ENCODE measurements at regions not wholly inside any gene's neighbourhood (a gene's known extent, or its start where the extent isn't known, plus 50 kb on each side); places are given as distances from the start of the nearest gene placed in this dataset.

DNA sequence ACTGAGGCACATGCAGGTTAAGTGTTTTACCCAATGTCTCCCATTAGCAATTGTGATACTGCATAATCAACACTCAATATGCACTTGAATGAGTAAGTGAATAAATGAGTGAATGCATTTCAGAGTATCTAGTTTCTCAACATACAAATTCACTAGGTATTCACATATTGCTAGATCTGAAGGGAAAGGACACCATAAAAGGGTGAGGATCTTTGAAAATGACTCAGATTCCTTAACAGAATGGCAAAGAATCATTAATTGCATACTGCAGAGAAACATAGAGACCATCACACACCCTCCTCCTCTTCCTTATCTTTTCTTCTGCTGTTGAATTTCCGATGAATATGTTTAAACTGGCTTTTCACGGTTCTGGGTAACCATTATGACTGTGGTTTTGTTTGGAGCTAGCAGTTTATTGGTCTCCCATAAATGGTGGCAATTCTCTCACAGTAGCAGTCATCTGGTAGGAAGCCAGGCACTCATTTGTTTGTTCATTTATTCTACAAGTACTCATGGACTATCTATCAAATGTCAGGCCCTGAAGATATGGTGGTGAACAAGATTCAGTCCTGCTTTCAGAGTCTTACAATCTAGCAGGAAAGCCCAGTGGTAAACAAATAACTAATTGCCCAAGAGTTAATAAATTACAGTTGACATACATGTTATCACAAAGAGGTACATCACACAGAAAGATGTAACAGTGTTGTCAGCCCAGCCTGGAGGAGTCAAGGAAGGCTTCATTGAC lies 70.2 kb downstream of the LLPH start:
- no peaks in the 10 kb centered on the region for H3K27me3 ChIP-seq (ENCODE audit: control insufficient read depth, insufficient read depth, low read length)
- ChIA-PET POLR2A (no interaction called here), CTCF (no interaction called here)
- DNase-seq (ENCODE audit: low read depth, low spot score) (no peak), ATAC-seq (no peak)
- no peak overlapping the region for H3K27ac ChIP-seq (ENCODE audit: low read length)
- no TSS peak for BruUV-seq (replicated peaks)
- H3K9me3 ChIP-seq (ENCODE audit: control insufficient read depth, insufficient read depth, low read depth, low read length) = no peaks in the 10 kb centered on the region
- no peaks in the 10 kb centered on the region for H3K4me1 ChIP-seq (ENCODE audit: control insufficient read depth, insufficient read depth, low read length)
- TF ChIP-seq REST (IDR thresholded peaks at IDR 0.05; ENCODE audit: insufficient read depth in 1 of 2, low read depth in 2 of 2, low read length in 1 of 2) (no peak), SIN3A (IDR thresholded peaks at IDR 0.05; ENCODE audit: borderline replicate concordance, insufficient read depth, low read depth, low read length) (no peak), TCF7L2 (IDR thresholded peaks at IDR 0.05; ENCODE audit: low read depth, low read length) (no peak), POLR2AphosphoS5 (IDR thresholded peaks at IDR 0.05; ENCODE audit: low read depth, low read length) (no peak)
- TF ChIP-seq, protein P1, sequence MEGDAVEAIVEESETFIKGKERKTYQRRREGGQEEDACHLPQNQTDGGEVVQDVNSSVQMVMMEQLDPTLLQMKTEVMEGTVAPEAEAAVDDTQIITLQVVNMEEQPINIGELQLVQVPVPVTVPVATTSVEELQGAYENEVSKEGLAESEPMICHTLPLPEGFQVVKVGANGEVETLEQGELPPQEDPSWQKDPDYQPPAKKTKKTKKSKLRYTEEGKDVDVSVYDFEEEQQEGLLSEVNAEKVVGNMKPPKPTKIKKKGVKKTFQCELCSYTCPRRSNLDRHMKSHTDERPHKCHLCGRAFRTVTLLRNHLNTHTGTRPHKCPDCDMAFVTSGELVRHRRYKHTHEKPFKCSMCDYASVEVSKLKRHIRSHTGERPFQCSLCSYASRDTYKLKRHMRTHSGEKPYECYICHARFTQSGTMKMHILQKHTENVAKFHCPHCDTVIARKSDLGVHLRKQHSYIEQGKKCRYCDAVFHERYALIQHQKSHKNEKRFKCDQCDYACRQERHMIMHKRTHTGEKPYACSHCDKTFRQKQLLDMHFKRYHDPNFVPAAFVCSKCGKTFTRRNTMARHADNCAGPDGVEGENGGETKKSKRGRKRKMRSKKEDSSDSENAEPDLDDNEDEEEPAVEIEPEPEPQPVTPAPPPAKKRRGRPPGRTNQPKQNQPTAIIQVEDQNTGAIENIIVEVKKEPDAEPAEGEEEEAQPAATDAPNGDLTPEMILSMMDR (IDR thresholded peaks at IDR 0.05) = no peak
- in situ Hi-C loops (cut with HindIII; ENCODE audit: low pct_unique_long_range_greater_than_20kb, low sequenced_read_pairs) (no loop called here), intact Hi-C loops (cut with micrococcal nuclease; ENCODE audit: unreplicated experiment) (no loop called here)
- H3K4me3 ChIP-seq (ENCODE audit: low read depth in 2 of 2, low read length in 2 of 2) = no peak overlapping the region
- H3K36me3 ChIP-seq (ENCODE audit: control insufficient read depth, insufficient read depth, low read length) = no peaks in the 10 kb centered on the region

- no TSS peak for BruUV-seq (replicated peaks)
- H3K27ac ChIP-seq (ENCODE audit: low read length) = no peak overlapping the region
- H3K9me3 ChIP-seq (ENCODE audit: control insufficient read depth, insufficient read depth, low read depth, low read length) = no peaks in the 10 kb centered on the region
- H3K27me3 ChIP-seq (ENCODE audit: control insufficient read depth, insufficient read depth, low read length) = no peaks in the 10 kb centered on the region
- intact Hi-C loops (cut with micrococcal nuclease; ENCODE audit: unreplicated experiment) (no loop called here), in situ Hi-C loops (cut with HindIII; ENCODE audit: low pct_unique_long_range_greater_than_20kb, low sequenced_read_pairs) (no loop called here)
- ATAC-seq (no peak), DNase-seq (ENCODE audit: low read depth, low spot score) (no peak)
- ChIA-PET CTCF (no interaction called here), POLR2A (no interaction called here)
- H3K36me3 ChIP-seq (ENCODE audit: control insufficient read depth, insufficient read depth, low read length) = no peaks in the 10 kb centered on the region
- no peaks in the 10 kb centered on the region for H3K4me1 ChIP-seq (ENCODE audit: control insufficient read depth, insufficient read depth, low read length)
- TF ChIP-seq, protein P1 (IDR thresholded peaks at IDR 0.05) = no peak
- TF ChIP-seq REST (IDR thresholded peaks at IDR 0.05; ENCODE audit: insufficient read depth in 1 of 2, low read depth in 2 of 2, low read length in 1 of 2) (no peak), TCF7L2 (IDR thresholded peaks at IDR 0.05; ENCODE audit: low read depth, low read length) (no peak)
- no peak overlapping the region for H3K4me3 ChIP-seq (ENCODE audit: low read depth in 2 of 2, low read length in 2 of 2)
These were observed 70.9 kb downstream of the LLPH start for GRCh38 chr12:66059666-66060065.
